Gastrocnemius medialis (tissue), 4 donors: ENCODE measurements at regions not wholly inside any gene's neighbourhood (a gene's known extent, or its start where the extent isn't known, plus 50 kb on each side); places are given as distances from the start of the nearest gene placed in this dataset.

ENCODE experiments used
- ATAC-seq, 2 donors: fragments of 150-250 bp; one replicate each; pipeline ENCODE4 v1.9.1; 2016
- DNase-seq, 2 donors: peaks; one replicate each; pipeline ENCODE4 v3.0.0-alpha.2; 2019
- H3K27ac ChIP-seq, 4 donors: fragments of 200-600 bp; sonication (generic); 1 replicate in 1 of 4; 2 replicates in 3 of 4; pipeline ENCODE4 v1.5.1; 2016 to 2018; ENCODE audit warnings: mild to moderate bottlenecking in 2 of 4, moderate library complexity in 1 of 4
- H3K27me3 ChIP-seq, 3 donors: fragments of 200-600 bp; sonication (generic) in 2 of 3; 1 replicate in 1 of 3; 2 replicates in 2 of 3; pipeline versions ENCODE4 v1.5.1 to v1.6.0; 2016 to 2019; ENCODE audit warnings: mild to moderate bottlenecking in 1 of 3, moderate library complexity in 1 of 3
- H3K36me3 ChIP-seq, 2 donors: fragments of 200-600 bp; sonication (generic) in 1 of 2; one replicate each; pipeline ENCODE4 v1.5.1; 2017 to 2018
- H3K4me1 ChIP-seq, 2 donors: fragments of 200-600 bp; sonication (generic) in 1 of 2; one replicate each; pipeline ENCODE4 v1.5.1; 2016 to 2017; ENCODE audit warnings: mild to moderate bottlenecking in 2 of 2
- H3K4me3 ChIP-seq, 4 donors: fragments of 200-600 bp; sonication (generic) in 3 of 4; 1 replicate in 1 of 4; 2 replicates in 3 of 4; pipeline ENCODE4 v1.5.1; 2016 to 2019; ENCODE audit warnings: mild to moderate bottlenecking in 2 of 4
- H3K9me3 ChIP-seq, 3 donors: fragments of 200-600 bp; sonication (generic) in 2 of 3; 1 replicate in 1 of 3; 2 replicates in 2 of 3; pipeline ENCODE4 v1.5.1; 2016 to 2019
- CTCF ChIP-seq, 5 experiments: fragments of 450-650 bp in 3 of 5; fragments of 200-600 bp in 2 of 5; sonication (generic) in 2 of 5; IDR thresholded peaks in 4 of 5; conservative IDR thresholded peaks in 1 of 5; 1 replicate in 4 of 5; 2 replicates in 1 of 5; pipeline ENCODE4 v1.5.1; 2016 to 2019; ENCODE audit warnings: antibody characterized with exemption in 5 of 5, mild to moderate bottlenecking in 3 of 5, moderate library complexity in 3 of 5
- POLR2A ChIP-seq, 2 donors: fragments of 450-650 bp; IDR thresholded peaks; one replicate each; pipeline ENCODE4 v1.6.1; 2017; ENCODE audit warnings: antibody characterized with exemption in 2 of 2, mild to moderate bottlenecking in 2 of 2, moderate library complexity in 2 of 2
- in situ Hi-C, 4 donors: fragments of 200-750 bp; cut with MboI; loops; one replicate each; pipeline versions ENCODE4 v1.15.0 to v1.8.0; 2017; ENCODE audit warnings: low sequenced_read_pairs in 4 of 4
- intact Hi-C: fragments of 100-400 bp; cut with DNase I; formaldehyde crosslinking; loops from one replicate; pipeline ENCODE4 v1.15.1; 2023; ENCODE audit warnings: low total_unique reads

GRCh38 chr4:162682651-162683050 lies 484.0 kb downstream of the NAF1 start:
- intact Hi-C loops = no loop called here
- Histone ChIP-seq H3K27me3 (no peaks in the 10 kb centered on the region), H3K4me1 (no peaks in the 10 kb centered on the region), H3K9me3 (no peaks in the 10 kb centered on the region), H3K36me3 (no peaks in the 10 kb centered on the region), H3K4me3 (no peak overlapping the region), H3K27ac (no peak overlapping the region)
- no peak for TF ChIP-seq POLR2A (IDR thresholded peaks at IDR 0.05)
- no peak for TF ChIP-seq CTCF (IDR thresholded peaks at IDR 0.05 in 4 of 5, conservative IDR thresholded peaks at IDR 0.05 in 1 of 5)
- ATAC-seq (no peak), DNase-seq (no peak)
- in situ Hi-C loops = no loop called here

GRCh38 chr4:162681212-162681611 lies 485.5 kb downstream of the NAF1 start:
- Histone ChIP-seq H3K27me3 (no peaks in the 10 kb centered on the region), H3K4me3 (no peak overlapping the region), H3K4me1 (no peaks in the 10 kb centered on the region), H3K27ac (no peak overlapping the region), H3K9me3 (no peaks in the 10 kb centered on the region), H3K36me3 (no peaks in the 10 kb centered on the region)
- no peak for TF ChIP-seq CTCF (IDR thresholded peaks at IDR 0.05 in 4 of 5, conservative IDR thresholded peaks at IDR 0.05 in 1 of 5)
- TF ChIP-seq POLR2A (IDR thresholded peaks at IDR 0.05) = no peak
- DNase-seq = no peak
- in situ Hi-C loops (no loop called here), intact Hi-C loops (no loop called here)
- no peak for ATAC-seq

GRCh38 chr4:162675661-162676060 lies 491.0 kb downstream of the NAF1 start:
- no peak overlapping the region for H3K4me3 ChIP-seq
- in situ Hi-C loops (no loop called here), intact Hi-C loops (no loop called here)
- no peak for TF ChIP-seq CTCF (IDR thresholded peaks at IDR 0.05 in 4 of 5, conservative IDR thresholded peaks at IDR 0.05 in 1 of 5)
- no peak for TF ChIP-seq POLR2A (IDR thresholded peaks at IDR 0.05)
- H3K36me3 ChIP-seq = no peaks in the 10 kb centered on the region
- no peaks in the 10 kb centered on the region for H3K4me1 ChIP-seq
- H3K27me3 ChIP-seq = no peaks in the 10 kb centered on the region
- DNase-seq (no peak), ATAC-seq (no peak)
- H3K9me3 ChIP-seq = no peaks in the 10 kb centered on the region
- no peak overlapping the region for H3K27ac ChIP-seq

- intact Hi-C loops = no loop called here
- no peak overlapping the region for H3K27ac ChIP-seq
- no peaks in the 10 kb centered on the region for H3K4me1 ChIP-seq
- DNase-seq = no peak
- H3K9me3 ChIP-seq = no peaks in the 10 kb centered on the region
- no peaks in the 10 kb centered on the region for H3K27me3 ChIP-seq
- TF ChIP-seq CTCF (IDR thresholded peaks at IDR 0.05 in 4 of 5, conservative IDR thresholded peaks at IDR 0.05 in 1 of 5) = no peak
- no peak for TF ChIP-seq POLR2A (IDR thresholded peaks at IDR 0.05)
- no peak overlapping the region for H3K4me3 ChIP-seq
- in situ Hi-C loops = no loop called here
- no peak for ATAC-seq
- no peaks in the 10 kb centered on the region for H3K36me3 ChIP-seq
Measured at GRCh38 chr4:162661913-162662312, 498.1 kb upstream of the FSTL5 start.

GRCh38 chr4:162659716-162660115 lies 495.9 kb upstream of the FSTL5 start:
- Histone ChIP-seq H3K4me1 (no peaks in the 10 kb centered on the region), H3K9me3 (no peaks in the 10 kb centered on the region), H3K36me3 (no peaks in the 10 kb centered on the region), H3K27me3 (no peaks in the 10 kb centered on the region), H3K4me3 (no peak overlapping the region), H3K27ac (no peak overlapping the region)
- intact Hi-C loops (no loop called here), in situ Hi-C loops (no loop called here)
- ATAC-seq (no peak), DNase-seq (no peak)
- TF ChIP-seq POLR2A (IDR thresholded peaks at IDR 0.05) (no peak), CTCF (IDR thresholded peaks at IDR 0.05 in 4 of 5, conservative IDR thresholded peaks at IDR 0.05 in 1 of 5) (no peak)
